ENCODE measurements at regions not wholly inside any gene's neighbourhood (a gene's known extent, or its start where the extent isn't known, plus 50 kb on each side); places are given as distances from the start of the nearest gene placed in this dataset.

DNA sequence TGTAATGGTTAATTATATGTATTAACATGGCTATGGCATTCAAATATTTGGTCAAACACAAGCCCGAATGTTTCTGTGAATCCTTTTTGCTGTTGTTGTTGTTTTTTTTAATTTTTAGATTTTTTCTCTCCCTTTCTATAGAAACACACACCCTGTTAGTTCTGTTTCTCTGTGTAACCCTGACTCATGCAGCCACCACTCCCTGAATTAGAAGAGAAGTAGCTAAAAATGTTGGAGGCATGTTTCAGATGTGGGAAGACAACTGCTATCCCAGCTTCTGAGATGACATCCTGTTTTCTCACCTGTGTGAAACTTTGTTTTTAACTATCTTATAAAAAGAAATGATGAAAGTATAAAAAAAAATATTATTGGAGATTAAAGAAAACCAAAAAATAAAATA is 219.6 kb upstream of the RGPD4 start:
- H3K27ac ChIP-seq (replicated peaks in 1 of 4) = no peak overlapping the region
- H3K27me3 ChIP-seq = no peaks in the 10 kb centered on the region
- H3K4me1 ChIP-seq = no peaks in the 10 kb centered on the region
- no peaks in the 10 kb centered on the region for H3K9me3 ChIP-seq
- no peak for DNase-seq (ENCODE audit: extremely low spot score)
- H3K36me3 ChIP-seq = no peaks in the 10 kb centered on the region
- intact Hi-C loops (cut with DNase I) = no loop called here
- TF ChIP-seq EP300 (IDR thresholded peaks at IDR 0.05) = no peak
- no peak for TF ChIP-seq POLR2AphosphoS5 (IDR thresholded peaks at IDR 0.05)
- TF ChIP-seq, protein P1, sequence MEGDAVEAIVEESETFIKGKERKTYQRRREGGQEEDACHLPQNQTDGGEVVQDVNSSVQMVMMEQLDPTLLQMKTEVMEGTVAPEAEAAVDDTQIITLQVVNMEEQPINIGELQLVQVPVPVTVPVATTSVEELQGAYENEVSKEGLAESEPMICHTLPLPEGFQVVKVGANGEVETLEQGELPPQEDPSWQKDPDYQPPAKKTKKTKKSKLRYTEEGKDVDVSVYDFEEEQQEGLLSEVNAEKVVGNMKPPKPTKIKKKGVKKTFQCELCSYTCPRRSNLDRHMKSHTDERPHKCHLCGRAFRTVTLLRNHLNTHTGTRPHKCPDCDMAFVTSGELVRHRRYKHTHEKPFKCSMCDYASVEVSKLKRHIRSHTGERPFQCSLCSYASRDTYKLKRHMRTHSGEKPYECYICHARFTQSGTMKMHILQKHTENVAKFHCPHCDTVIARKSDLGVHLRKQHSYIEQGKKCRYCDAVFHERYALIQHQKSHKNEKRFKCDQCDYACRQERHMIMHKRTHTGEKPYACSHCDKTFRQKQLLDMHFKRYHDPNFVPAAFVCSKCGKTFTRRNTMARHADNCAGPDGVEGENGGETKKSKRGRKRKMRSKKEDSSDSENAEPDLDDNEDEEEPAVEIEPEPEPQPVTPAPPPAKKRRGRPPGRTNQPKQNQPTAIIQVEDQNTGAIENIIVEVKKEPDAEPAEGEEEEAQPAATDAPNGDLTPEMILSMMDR (IDR thresholded peaks at IDR 0.05) = no peak
- TF ChIP-seq POLR2A (IDR thresholded peaks at IDR 0.05; ENCODE audit: low read depth) = no peak
- 84% methylated on average over 1 of the region's 1 CpG for WGBS
- no peak overlapping the region for H3K4me3 ChIP-seq

- no peaks in the 10 kb centered on the region for H3K9me3 ChIP-seq
- no peak for DNase-seq (ENCODE audit: extremely low spot score)
- TF ChIP-seq, protein P1 (IDR thresholded peaks at IDR 0.05) = no peak
- no peak for TF ChIP-seq POLR2A (IDR thresholded peaks at IDR 0.05; ENCODE audit: low read depth)
- no peak for TF ChIP-seq EP300 (IDR thresholded peaks at IDR 0.05)
- TF ChIP-seq POLR2AphosphoS5 (IDR thresholded peaks at IDR 0.05) = no peak
- intact Hi-C loops (cut with DNase I) = no loop called here
- H3K36me3 ChIP-seq = no peaks in the 10 kb centered on the region
- no peaks in the 10 kb centered on the region for H3K27me3 ChIP-seq
- H3K27ac ChIP-seq (replicated peaks in 1 of 4) = no peak overlapping the region
- H3K4me1 ChIP-seq = no peaks in the 10 kb centered on the region
- no peak overlapping the region for H3K4me3 ChIP-seq
- WGBS = 88% methylated on average over 1 of the region's 1 CpG
These were observed 219.2 kb upstream of the RGPD4 start for GRCh38 chr2:107607473-107607872.

DNA sequence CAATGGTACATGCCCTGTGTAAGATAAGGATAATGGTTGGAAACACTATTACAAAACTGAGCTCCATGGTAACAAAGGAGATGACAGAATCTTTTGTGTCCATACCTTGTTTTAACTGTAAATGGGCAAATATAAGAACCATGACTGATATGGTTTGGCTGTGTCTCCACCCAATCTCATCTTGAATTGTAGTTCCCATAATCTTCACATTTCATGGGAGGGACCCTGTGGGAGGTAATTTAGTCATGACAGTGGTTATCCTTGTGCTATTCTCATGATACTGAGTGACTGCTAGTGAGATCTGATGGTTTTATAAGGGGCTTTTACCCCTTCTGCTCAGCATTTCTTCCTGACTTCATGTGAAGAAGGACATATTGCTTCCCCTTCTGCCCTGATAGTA is 211.7 kb upstream of the RGPD4 start:
- no peak overlapping the region for H3K4me3 ChIP-seq
- H3K36me3 ChIP-seq = no peaks in the 10 kb centered on the region
- H3K27me3 ChIP-seq = no peaks in the 10 kb centered on the region
- TF ChIP-seq POLR2AphosphoS5 (IDR thresholded peaks at IDR 0.05) (no peak), POLR2A (IDR thresholded peaks at IDR 0.05; ENCODE audit: low read depth) (no peak), EP300 (IDR thresholded peaks at IDR 0.05) (no peak)
- TF ChIP-seq, protein P1 (IDR thresholded peaks at IDR 0.05) = no peak
- no peaks in the 10 kb centered on the region for H3K9me3 ChIP-seq
- intact Hi-C loops (cut with DNase I) = no loop called here
- no peaks in the 10 kb centered on the region for H3K4me1 ChIP-seq
- H3K27ac ChIP-seq (replicated peaks in 1 of 4) = no peak overlapping the region
- no peak for DNase-seq (ENCODE audit: extremely low spot score)

GRCh38 chr2:107618769-107619168 is 207.9 kb upstream of the RGPD4 start:
- TF ChIP-seq, protein P1 (IDR thresholded peaks at IDR 0.05) = no peak
- TF ChIP-seq POLR2AphosphoS5 (IDR thresholded peaks at IDR 0.05) (no peak), POLR2A (IDR thresholded peaks at IDR 0.05; ENCODE audit: low read depth) (no peak), EP300 (IDR thresholded peaks at IDR 0.05) (no peak)
- Histone ChIP-seq H3K27ac (replicated peaks in 1 of 4) (no peak overlapping the region), H3K27me3 (no peaks in the 10 kb centered on the region), H3K4me3 (no peak overlapping the region), H3K36me3 (no peaks in the 10 kb centered on the region), H3K9me3 (no peaks in the 10 kb centered on the region), H3K4me1 (no peaks in the 10 kb centered on the region)
- DNase-seq (ENCODE audit: extremely low spot score) = no peak
- intact Hi-C loops (cut with DNase I) = no loop called here

All from esophagus muscularis mucosa (tissue), 4 donors.